Fibroblast of lung (primary cell): ENCODE measurements at regions not wholly inside any gene's neighbourhood (a gene's known extent, or its start where the extent isn't known, plus 50 kb on each side); places are given as distances from the start of the nearest gene placed in this dataset.

ENCODE experiments used
- EZH2 ChIP-seq: IDR thresholded peaks from 2 replicates; pipeline ENCODE4 v1.5.1; 2012; ENCODE audit warnings: low read length, control low read depth, mild to moderate bottlenecking; ENCODE audit errors: missing control alignments
- TF ChIP-seq, protein P1 (sequence below), 2 donors: IDR thresholded peaks in 1 of 2; conservative IDR thresholded peaks in 1 of 2; 1 replicate in 1 of 2; 2 replicates in 1 of 2; pipeline ENCODE4 v1.5.1; 2011 to 2012; ENCODE audit warnings: low read length in 2 of 2, control low read depth in 1 of 2, inconsistent platforms in 1 of 2, low read depth in 1 of 2, mild to moderate bottlenecking in 1 of 2

- TF ChIP-seq, protein P1, sequence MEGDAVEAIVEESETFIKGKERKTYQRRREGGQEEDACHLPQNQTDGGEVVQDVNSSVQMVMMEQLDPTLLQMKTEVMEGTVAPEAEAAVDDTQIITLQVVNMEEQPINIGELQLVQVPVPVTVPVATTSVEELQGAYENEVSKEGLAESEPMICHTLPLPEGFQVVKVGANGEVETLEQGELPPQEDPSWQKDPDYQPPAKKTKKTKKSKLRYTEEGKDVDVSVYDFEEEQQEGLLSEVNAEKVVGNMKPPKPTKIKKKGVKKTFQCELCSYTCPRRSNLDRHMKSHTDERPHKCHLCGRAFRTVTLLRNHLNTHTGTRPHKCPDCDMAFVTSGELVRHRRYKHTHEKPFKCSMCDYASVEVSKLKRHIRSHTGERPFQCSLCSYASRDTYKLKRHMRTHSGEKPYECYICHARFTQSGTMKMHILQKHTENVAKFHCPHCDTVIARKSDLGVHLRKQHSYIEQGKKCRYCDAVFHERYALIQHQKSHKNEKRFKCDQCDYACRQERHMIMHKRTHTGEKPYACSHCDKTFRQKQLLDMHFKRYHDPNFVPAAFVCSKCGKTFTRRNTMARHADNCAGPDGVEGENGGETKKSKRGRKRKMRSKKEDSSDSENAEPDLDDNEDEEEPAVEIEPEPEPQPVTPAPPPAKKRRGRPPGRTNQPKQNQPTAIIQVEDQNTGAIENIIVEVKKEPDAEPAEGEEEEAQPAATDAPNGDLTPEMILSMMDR (conservative IDR thresholded peaks at IDR 0.05 in 1 of 2, IDR thresholded peaks at IDR 0.05 in 1 of 2; ENCODE audit: low read depth in 1 of 2, low read length in 2 of 2) = no peak
- no peak for TF ChIP-seq EZH2
Measured at GRCh38 chr12:67477681-67478265, 170.8 kb upstream of the DYRK2 start.
